ENCODE measurements at regions not wholly inside any gene's neighbourhood (a gene's known extent, or its start where the extent isn't known, plus 50 kb on each side); places are given as distances from the start of the nearest gene placed in this dataset.

DNA sequence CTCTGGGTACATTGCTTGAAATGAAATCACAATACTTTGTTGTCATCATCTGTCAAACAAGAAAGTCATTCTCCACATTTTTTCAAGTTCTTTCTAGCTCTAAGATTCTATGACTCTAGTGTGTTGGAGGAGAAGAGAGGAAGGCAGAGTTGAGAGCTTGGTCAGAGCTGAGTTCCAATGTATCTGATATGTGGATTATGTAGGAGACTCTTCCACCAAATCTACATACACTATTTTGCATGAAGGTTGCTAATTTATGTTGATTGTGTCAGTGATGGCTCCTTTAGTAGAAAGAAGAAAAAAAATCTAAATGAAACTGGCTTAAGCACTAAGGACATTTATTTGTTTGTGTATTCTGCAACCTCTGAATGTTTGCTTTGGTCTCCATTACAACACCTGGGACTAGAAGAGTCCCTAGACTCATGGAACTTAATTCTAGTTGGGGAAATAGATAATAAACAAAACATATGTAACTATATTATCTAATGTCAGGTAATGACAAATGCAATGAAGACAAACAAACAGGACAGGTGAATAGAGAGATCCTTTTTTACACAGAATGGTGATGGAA lies 691.9 kb downstream of the UQCRFS1 start:
- Histone ChIP-seq H3K4me1 (ENCODE audit: insufficient read depth, insufficient read length) (peaks cover 5% of the 10 kb centered on the region), H3K36me3 (ENCODE audit: insufficient read depth, insufficient read length, low read length) (no peaks in the 10 kb centered on the region), H3K27me3 (ENCODE audit: insufficient read depth, insufficient read length) (no peaks in the 10 kb centered on the region), H3K9ac (ENCODE audit: insufficient read length, low read depth) (no peak overlapping the region), H3K4me3 (ENCODE audit: insufficient read length, low read depth) (no peak overlapping the region), H3K9me3 (ENCODE audit: insufficient read depth, low read length) (peaks cover 7% of the 10 kb centered on the region)
- TF ChIP-seq ZNF274 (IDR thresholded peaks at IDR 0.05; ENCODE audit: low read depth, low read length) (no peak), YY1 (IDR thresholded peaks at IDR 0.05; ENCODE audit: insufficient read depth, insufficient read length) (no peak), SUZ12 (IDR thresholded peaks at IDR 0.05; ENCODE audit: extremely low read depth, insufficient read depth, insufficient read length) (no peak)
- no peak for DNase-seq (ENCODE audit: low read depth, low spot score)

DNA sequence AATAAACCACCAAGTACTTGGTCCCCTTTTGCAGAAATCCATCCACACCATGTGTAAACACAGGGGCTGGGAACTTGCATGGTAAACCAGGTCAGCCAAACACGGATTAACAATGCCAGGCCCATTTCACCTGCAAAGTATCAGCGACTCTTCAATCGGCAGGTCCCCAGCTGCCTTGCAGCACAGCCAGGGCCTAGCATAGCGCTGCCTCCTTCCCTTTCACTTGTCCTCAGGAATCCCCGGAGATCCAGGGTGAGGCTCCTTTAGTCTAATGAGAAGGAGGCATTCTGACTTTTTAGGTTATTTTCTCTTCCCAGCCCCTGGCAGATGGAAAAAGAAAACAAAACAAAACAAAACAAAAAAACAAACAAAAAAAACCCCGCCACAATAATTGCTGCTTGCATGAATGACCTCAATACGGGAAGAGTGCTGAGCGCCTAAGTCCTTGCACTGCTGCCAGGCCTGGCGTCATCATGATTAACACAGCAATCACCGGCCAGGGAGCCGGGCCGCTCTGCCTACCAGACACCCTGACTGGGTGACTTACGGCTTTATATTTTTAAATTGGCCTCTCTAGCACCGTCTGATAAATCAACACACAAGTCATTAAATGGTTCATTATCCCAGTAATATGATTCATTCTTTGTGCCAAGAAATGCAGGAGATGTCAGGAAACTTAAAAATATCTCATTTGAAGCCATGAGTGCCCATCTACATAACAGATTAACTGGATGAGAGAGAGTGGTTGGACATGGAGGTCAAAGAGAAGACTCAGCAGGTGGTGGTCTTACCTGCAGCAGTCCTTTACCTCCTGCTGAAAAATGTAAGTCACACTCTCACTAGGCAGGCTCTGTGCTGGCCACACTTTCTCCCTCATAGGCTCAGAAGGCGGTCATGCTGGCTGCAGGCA lies 692.7 kb downstream of the UQCRFS1 start:
- peaks cover 5% of the 10 kb centered on the region for H3K4me1 ChIP-seq (ENCODE audit: insufficient read depth, insufficient read length)
- H3K4me3 ChIP-seq (ENCODE audit: insufficient read length, low read depth) = no peak overlapping the region
- H3K9me3 ChIP-seq (ENCODE audit: insufficient read depth, low read length) = no peaks in the 10 kb centered on the region
- H3K27me3 ChIP-seq (ENCODE audit: insufficient read depth, insufficient read length) = no peaks in the 10 kb centered on the region
- TF ChIP-seq ZNF274 (IDR thresholded peaks at IDR 0.05; ENCODE audit: low read depth, low read length) (no peak), SUZ12 (IDR thresholded peaks at IDR 0.05; ENCODE audit: extremely low read depth, insufficient read depth, insufficient read length) (no peak), YY1 (IDR thresholded peaks at IDR 0.05; ENCODE audit: insufficient read depth, insufficient read length) (no peak)
- H3K36me3 ChIP-seq (ENCODE audit: insufficient read depth, insufficient read length, low read length) = no peaks in the 10 kb centered on the region
- no peak overlapping the region for H3K9ac ChIP-seq (ENCODE audit: insufficient read length, low read depth)
- no peak for DNase-seq (ENCODE audit: low read depth, low spot score)

DNA sequence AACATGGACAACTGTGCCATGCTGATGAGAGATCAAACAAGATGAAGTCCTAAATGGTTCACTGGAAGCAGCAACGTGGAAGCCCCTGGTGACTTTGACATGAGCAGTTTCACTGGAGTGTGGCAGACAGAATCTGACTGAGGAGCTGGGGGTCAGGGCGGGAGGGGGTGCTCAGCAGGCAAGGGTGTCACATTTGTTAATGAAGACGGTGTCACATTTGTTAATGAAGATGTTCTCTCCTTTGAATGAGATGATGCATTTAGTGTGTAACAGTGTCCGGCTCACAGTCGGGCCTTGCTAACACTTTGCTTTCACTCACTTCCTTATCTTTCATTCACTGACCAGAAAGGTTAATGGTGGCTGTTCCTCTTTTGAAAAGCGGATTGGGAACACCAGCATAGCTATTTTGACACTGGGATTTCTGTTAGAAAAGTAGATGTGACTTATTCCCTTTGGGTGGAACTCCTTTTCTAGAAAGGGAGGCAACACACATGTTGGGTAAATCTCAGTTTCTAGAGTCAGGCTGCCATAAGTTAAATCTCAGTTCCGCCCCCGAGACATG lies 693.7 kb downstream of the UQCRFS1 start:
- no peak overlapping the region for H3K9ac ChIP-seq (ENCODE audit: insufficient read length, low read depth)

DNA sequence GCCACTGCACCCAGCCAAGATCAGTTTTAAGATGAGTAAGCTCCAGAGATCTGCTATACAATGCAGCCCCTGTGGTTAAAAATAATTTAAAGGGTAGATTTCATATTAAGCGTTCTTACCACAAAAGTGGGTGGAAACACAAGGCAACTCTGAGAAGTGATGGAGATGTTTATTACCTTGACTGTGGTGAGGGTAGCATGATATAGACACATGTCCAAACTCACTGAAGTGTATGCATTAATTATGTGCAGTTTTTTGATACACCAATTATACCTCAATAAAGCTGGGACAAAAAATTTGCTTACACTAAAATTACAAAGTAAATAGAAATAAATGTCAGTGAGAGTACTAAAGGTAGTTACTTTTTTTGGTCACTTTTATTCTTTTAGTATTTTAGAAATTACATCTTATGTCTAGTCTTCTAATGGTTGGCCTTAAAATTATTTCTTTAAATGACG lies 696.5 kb downstream of the UQCRFS1 start:
- H3K27me3 ChIP-seq (ENCODE audit: insufficient read depth, insufficient read length) = no peaks in the 10 kb centered on the region
- H3K4me1 ChIP-seq (ENCODE audit: insufficient read depth, insufficient read length) = peaks cover 5% of the 10 kb centered on the region
- no peak overlapping the region for H3K4me3 ChIP-seq (ENCODE audit: insufficient read length, low read depth)
- DNase-seq (ENCODE audit: low read depth, low spot score) = no peak
- no peak overlapping the region for H3K9ac ChIP-seq (ENCODE audit: insufficient read length, low read depth)
- H3K36me3 ChIP-seq (ENCODE audit: insufficient read depth, insufficient read length, low read length) = no peaks in the 10 kb centered on the region
- no peak for TF ChIP-seq SUZ12 (IDR thresholded peaks at IDR 0.05; ENCODE audit: extremely low read depth, insufficient read depth, insufficient read length)
- no peak for TF ChIP-seq YY1 (IDR thresholded peaks at IDR 0.05; ENCODE audit: insufficient read depth, insufficient read length)
- no peak for TF ChIP-seq ZNF274 (IDR thresholded peaks at IDR 0.05; ENCODE audit: low read depth, low read length)
- H3K9me3 ChIP-seq (ENCODE audit: insufficient read depth, low read length) = no peaks in the 10 kb centered on the region

More for the DNA sequence above, 693.7 kb downstream of the UQCRFS1 start:
- peaks cover 5% of the 10 kb centered on the region for H3K4me1 ChIP-seq (ENCODE audit: insufficient read depth, insufficient read length)
- no peaks in the 10 kb centered on the region for H3K9me3 ChIP-seq (ENCODE audit: insufficient read depth, low read length)
- no peaks in the 10 kb centered on the region for H3K27me3 ChIP-seq (ENCODE audit: insufficient read depth, insufficient read length)
- TF ChIP-seq ZNF274 (IDR thresholded peaks at IDR 0.05; ENCODE audit: low read depth, low read length) = no peak
- TF ChIP-seq YY1 (IDR thresholded peaks at IDR 0.05; ENCODE audit: insufficient read depth, insufficient read length) = no peak
- no peak for TF ChIP-seq SUZ12 (IDR thresholded peaks at IDR 0.05; ENCODE audit: extremely low read depth, insufficient read depth, insufficient read length)
- no peak overlapping the region for H3K4me3 ChIP-seq (ENCODE audit: insufficient read length, low read depth)
- no peaks in the 10 kb centered on the region for H3K36me3 ChIP-seq (ENCODE audit: insufficient read depth, insufficient read length, low read length)
- DNase-seq (ENCODE audit: low read depth, low spot score) = no peak

DNA sequence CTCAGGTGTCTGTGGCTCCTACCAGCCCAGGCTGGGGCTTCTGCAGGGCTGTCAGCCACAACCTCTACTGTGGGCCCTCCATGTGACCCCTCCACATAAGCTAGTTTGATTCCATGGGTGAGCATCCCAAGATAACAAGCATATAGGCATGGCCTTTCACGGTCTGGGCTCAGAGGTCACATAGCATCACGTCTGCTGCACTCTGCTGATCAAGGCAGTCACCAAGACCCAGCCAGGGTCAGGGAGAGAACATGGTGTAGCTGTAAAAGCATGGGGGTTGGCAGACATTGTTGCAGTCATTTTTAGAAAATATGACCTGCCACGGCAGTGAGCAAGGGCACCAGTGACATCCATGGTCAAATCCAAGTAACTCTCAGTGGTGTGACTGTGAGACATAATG lies 698.8 kb downstream of the UQCRFS1 start:
- no peaks in the 10 kb centered on the region for H3K4me1 ChIP-seq (ENCODE audit: insufficient read depth, insufficient read length)
- H3K36me3 ChIP-seq (ENCODE audit: insufficient read depth, insufficient read length, low read length) = no peaks in the 10 kb centered on the region
- H3K9ac ChIP-seq (ENCODE audit: insufficient read length, low read depth) = no peak overlapping the region
- DNase-seq (ENCODE audit: low read depth, low spot score) = no peak
- H3K27me3 ChIP-seq (ENCODE audit: insufficient read depth, insufficient read length) = no peaks in the 10 kb centered on the region
- TF ChIP-seq SUZ12 (IDR thresholded peaks at IDR 0.05; ENCODE audit: extremely low read depth, insufficient read depth, insufficient read length) (no peak), ZNF274 (IDR thresholded peaks at IDR 0.05; ENCODE audit: low read depth, low read length) (no peak), YY1 (IDR thresholded peaks at IDR 0.05; ENCODE audit: insufficient read depth, insufficient read length) (no peak)
- H3K4me3 ChIP-seq (ENCODE audit: insufficient read length, low read depth) = no peak overlapping the region
- no peaks in the 10 kb centered on the region for H3K9me3 ChIP-seq (ENCODE audit: insufficient read depth, low read length)

DNA sequence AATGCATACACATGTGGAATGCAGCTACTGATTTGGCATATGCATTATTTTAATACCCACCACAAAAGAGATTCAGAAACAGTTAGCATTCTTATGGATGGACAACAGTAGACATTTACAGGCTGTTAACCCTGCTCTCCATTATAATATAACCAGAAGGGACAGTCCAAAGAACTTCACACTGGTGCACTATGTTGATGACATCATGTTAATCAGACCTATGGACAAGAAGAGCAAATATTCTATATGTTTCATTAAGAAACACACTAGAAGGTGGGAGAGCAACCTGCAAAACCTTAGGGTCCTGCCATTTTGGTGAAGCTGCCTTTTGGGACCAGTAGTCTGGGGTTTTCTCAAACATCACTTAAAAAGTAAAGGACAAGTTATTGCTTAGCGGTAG lies 701.3 kb downstream of the UQCRFS1 start:
- Histone ChIP-seq H3K27me3 (ENCODE audit: insufficient read depth, insufficient read length) (no peaks in the 10 kb centered on the region), H3K9ac (ENCODE audit: insufficient read length, low read depth) (no peak overlapping the region), H3K36me3 (ENCODE audit: insufficient read depth, insufficient read length, low read length) (no peaks in the 10 kb centered on the region), H3K4me3 (ENCODE audit: insufficient read length, low read depth) (no peak overlapping the region), H3K4me1 (ENCODE audit: insufficient read depth, insufficient read length) (no peaks in the 10 kb centered on the region), H3K9me3 (ENCODE audit: insufficient read depth, low read length) (no peaks in the 10 kb centered on the region)
- DNase-seq (ENCODE audit: low read depth, low spot score) = no peak
- TF ChIP-seq ZNF274 (IDR thresholded peaks at IDR 0.05; ENCODE audit: low read depth, low read length) (no peak), YY1 (IDR thresholded peaks at IDR 0.05; ENCODE audit: insufficient read depth, insufficient read length) (no peak), SUZ12 (IDR thresholded peaks at IDR 0.05; ENCODE audit: extremely low read depth, insufficient read depth, insufficient read length) (no peak)

All from NT2/D1 (cell line).